ENCODE measurements at regions not wholly inside any gene's neighbourhood (a gene's known extent, or its start where the extent isn't known, plus 50 kb on each side); places are given as distances from the start of the nearest gene placed in this dataset.

DNA sequence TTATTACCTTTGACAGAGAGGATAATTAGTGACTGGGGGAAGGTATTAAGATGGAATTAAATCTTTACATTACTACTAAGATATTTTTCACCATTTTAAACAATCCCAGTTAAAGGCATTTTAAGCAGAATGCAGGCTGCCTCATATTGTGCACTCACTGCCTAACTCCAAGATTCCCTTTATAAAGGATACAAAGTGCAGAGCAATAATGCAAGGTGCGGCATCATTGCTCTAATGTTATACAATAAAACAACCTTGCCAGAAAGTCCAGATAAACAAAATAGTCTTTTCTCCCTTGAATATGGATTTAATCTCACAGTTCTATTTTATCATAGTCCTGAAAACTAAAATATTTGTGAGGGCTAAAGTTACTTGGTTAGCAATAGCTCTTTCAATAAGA is 1031.6 kb upstream of the SEMA6D start:
- Histone ChIP-seq H3K36me3 (no peaks in the 10 kb centered on the region), H3K9ac (ENCODE audit: low read depth in 2 of 2, low read length in 2 of 2) (no peak overlapping the region), H3K27ac (no peak overlapping the region), H3K27me3 (no peaks in the 10 kb centered on the region), H3K4me3 (no peak overlapping the region), H3K9me3 (no peaks in the 10 kb centered on the region), H3K4me1 (peaks cover 4% of the 10 kb centered on the region)
- intact Hi-C loops (cut with DNase I), result no loop called here
- no peak for DNase-seq
- TF ChIP-seq, protein P1, sequence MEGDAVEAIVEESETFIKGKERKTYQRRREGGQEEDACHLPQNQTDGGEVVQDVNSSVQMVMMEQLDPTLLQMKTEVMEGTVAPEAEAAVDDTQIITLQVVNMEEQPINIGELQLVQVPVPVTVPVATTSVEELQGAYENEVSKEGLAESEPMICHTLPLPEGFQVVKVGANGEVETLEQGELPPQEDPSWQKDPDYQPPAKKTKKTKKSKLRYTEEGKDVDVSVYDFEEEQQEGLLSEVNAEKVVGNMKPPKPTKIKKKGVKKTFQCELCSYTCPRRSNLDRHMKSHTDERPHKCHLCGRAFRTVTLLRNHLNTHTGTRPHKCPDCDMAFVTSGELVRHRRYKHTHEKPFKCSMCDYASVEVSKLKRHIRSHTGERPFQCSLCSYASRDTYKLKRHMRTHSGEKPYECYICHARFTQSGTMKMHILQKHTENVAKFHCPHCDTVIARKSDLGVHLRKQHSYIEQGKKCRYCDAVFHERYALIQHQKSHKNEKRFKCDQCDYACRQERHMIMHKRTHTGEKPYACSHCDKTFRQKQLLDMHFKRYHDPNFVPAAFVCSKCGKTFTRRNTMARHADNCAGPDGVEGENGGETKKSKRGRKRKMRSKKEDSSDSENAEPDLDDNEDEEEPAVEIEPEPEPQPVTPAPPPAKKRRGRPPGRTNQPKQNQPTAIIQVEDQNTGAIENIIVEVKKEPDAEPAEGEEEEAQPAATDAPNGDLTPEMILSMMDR (IDR thresholded peaks at IDR 0.05), result no peak

DNA sequence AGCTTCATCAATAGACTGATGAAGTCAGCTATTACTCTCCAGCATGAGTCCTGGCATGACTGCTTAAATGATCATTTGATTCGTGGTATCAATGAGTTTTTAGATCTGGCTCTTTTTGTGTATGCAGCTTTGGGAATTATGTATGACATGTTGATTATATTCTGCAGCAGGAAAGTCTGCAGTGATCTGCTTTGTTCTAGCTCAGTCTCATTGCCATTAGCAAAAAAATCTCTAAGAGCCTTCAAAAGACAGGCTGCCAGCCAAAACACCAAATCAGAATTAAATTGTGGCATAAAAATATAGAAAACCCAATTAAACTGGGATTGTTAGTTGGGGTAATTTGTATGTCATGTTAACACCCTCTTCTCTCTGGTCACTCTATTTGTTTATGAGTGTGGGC is 1021.0 kb upstream of the SEMA6D start:
- Histone ChIP-seq H3K4me3 (no peak overlapping the region), H3K36me3 (no peaks in the 10 kb centered on the region), H3K9me3 (no peaks in the 10 kb centered on the region), H3K27me3 (no peaks in the 10 kb centered on the region), H3K27ac (no peak overlapping the region), H3K4me1 (no peaks in the 10 kb centered on the region), H3K9ac (ENCODE audit: low read depth in 2 of 2, low read length in 2 of 2) (no peak overlapping the region)
- DNase-seq, result no peak
- TF ChIP-seq, protein P1 (IDR thresholded peaks at IDR 0.05), result no peak
- intact Hi-C loops (cut with DNase I), result no loop called here

- H3K4me3 ChIP-seq, result no peak overlapping the region
- H3K4me1 ChIP-seq, result no peaks in the 10 kb centered on the region
- no peak for DNase-seq
- intact Hi-C loops (cut with DNase I), result no loop called here
- no peaks in the 10 kb centered on the region for H3K27me3 ChIP-seq
- no peaks in the 10 kb centered on the region for H3K9me3 ChIP-seq
- no peak overlapping the region for H3K27ac ChIP-seq
- H3K9ac ChIP-seq (ENCODE audit: low read depth in 2 of 2, low read length in 2 of 2), result no peak overlapping the region
- H3K36me3 ChIP-seq, result no peaks in the 10 kb centered on the region
- TF ChIP-seq, protein P1 (IDR thresholded peaks at IDR 0.05), result no peak
These were observed 1016.0 kb upstream of the SEMA6D start for GRCh38 chr15:46701346-46701745.

- Histone ChIP-seq H3K36me3 (no peaks in the 10 kb centered on the region), H3K27ac (no peak overlapping the region), H3K9ac (ENCODE audit: low read depth in 2 of 2, low read length in 2 of 2) (no peak overlapping the region), H3K4me3 (no peak overlapping the region), H3K27me3 (no peaks in the 10 kb centered on the region), H3K4me1 (no peaks in the 10 kb centered on the region), H3K9me3 (no peaks in the 10 kb centered on the region)
- no peak for DNase-seq
- TF ChIP-seq, protein P1 (IDR thresholded peaks at IDR 0.05), result no peak
- intact Hi-C loops (cut with DNase I), result no loop called here
These were observed 1015.4 kb upstream of the SEMA6D start for GRCh38 chr15:46701896-46702295.

DNA sequence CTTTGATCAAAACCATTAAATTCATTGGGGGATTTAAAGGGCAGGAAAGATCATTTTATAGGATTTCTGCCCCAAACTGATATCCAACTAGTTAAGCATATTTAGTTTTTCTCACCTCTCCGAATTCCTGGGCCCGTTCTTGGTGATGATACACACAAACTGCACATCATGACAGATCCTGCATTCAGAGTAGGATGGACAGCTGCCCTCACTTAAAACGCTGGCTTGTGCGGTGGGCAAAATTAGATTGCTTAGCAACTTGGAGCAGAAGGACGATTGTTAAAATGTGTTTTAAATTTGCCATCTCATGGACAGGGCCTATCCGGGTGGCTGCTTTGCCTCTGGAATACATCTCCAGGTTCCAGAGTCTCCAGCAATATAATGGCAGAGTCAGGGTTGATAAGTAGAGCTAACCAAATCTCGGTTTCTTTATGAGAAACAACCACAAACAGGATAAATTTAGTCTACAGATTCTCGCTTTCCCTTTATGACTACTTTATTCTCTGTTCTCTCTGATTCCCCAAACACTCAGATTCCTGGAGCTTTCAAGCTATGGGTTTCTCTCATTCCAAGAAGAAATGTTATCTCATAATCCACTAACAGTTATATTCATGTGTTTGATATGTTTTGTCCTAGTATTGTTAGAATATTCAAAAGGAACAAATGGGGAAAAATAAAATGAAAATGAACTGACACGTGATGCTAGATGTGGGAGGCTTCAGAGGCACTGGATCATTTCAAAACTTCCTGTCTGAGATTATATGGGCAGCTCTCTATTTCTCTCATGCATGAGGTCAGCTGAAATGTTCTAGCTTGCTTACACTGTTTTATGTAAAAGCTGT is 1014.1 kb upstream of the SEMA6D start:
- DNase-seq, result no peak
- Histone ChIP-seq H3K36me3 (no peaks in the 10 kb centered on the region), H3K4me3 (no peak overlapping the region), H3K4me1 (no peaks in the 10 kb centered on the region), H3K9ac (ENCODE audit: low read depth in 2 of 2, low read length in 2 of 2) (no peak overlapping the region), H3K27ac (no peak overlapping the region), H3K27me3 (no peaks in the 10 kb centered on the region), H3K9me3 (no peaks in the 10 kb centered on the region)
- TF ChIP-seq, protein P1 (IDR thresholded peaks at IDR 0.05), result no peak
- intact Hi-C loops (cut with DNase I), result no loop called here

Data from colonic mucosa (tissue), 4 donors.